HCT116 (cell line): ENCODE measurements at regions not wholly inside any gene's neighbourhood (a gene's known extent, or its start where the extent isn't known, plus 50 kb on each side); places are given as distances from the start of the nearest gene placed in this dataset.

ENCODE experiments used
- ATAC-seq: fragments of 200-7000 bp; cut with Tn5 transposase; 2 replicates; pipeline ENCODE4 v1.9.1; 2020; ENCODE audit warnings: mild to moderate bottlenecking, moderate library complexity
- BruUV-seq: library from RNA; stranded (reverse); fragments of 400-500 nt; replicated peaks from 2 replicates; lab custom pipeline; 2021; lab: Mats Ljungman, UMichigan
- CTCF ChIA-PET: fragments of 300-600 bp; sonication (Branson Sonifier 250); formaldehyde crosslinking; loops from one replicate; lab custom pipeline; 2021; ENCODE audit warnings: antibody characterized with exemption; lab: Charles Lee
- POLR2A ChIA-PET: fragments of 300-600, 350-600 bp; sonication (Branson Sonifier 250); formaldehyde crosslinking; loops from one replicate; lab custom pipeline; 2021; ENCODE audit warnings: antibody characterized with exemption; lab: Charles Lee
- RAD21 ChIA-PET, 2 experiments: fragments of 300-600 bp; sonication (Branson Sonifier 250); formaldehyde crosslinking; loops; one replicate each; lab custom pipeline; 2023; ENCODE audit warnings: low total read pairs in 2 of 2; ENCODE audit not compliant: uncharacterized antibody in 2 of 2, unreplicated experiment in 2 of 2, low non-redundant PET in 1 of 2; lab: Charles Lee
- DNase-seq: peaks from one replicate; pipeline ENCODE4 v3.0.0-alpha.2; 2010; ENCODE audit warnings: low read depth, low spot score
- H2AFZ ChIP-seq: fragments of 200-600 bp; shearing (Covaris generic), sonication (generic); 2 replicates; pipeline ENCODE4 v1.6.1; 2017; ENCODE audit warnings: low read depth, mixed run types, mixed read lengths, antibody characterized with exemption, low read length; ENCODE audit not compliant: poor library complexity, severe bottlenecking
- H3K27ac ChIP-seq: 2 replicates; pipeline ENCODE4 v1.5.1; 2012; ENCODE audit warnings: low read depth, low read length
- H3K27me3 ChIP-seq: fragments of 200-600 bp; sonication (generic); 2 replicates; pipeline ENCODE4 v1.6.1; 2016; ENCODE audit warnings: mixed run types, low read length, mixed read lengths; ENCODE audit not compliant: insufficient read depth
- H3K36me3 ChIP-seq, 2 experiments: fragments of 200-500 bp in 1 of 2; fragments of 200-600 bp in 1 of 2; sonication (Bioruptor generic) in 1 of 2; sonication (generic) in 1 of 2; 2 replicates each; pipeline versions ENCODE4 v1.5.1 to v1.6.1; 2014 to 2016; ENCODE audit warnings: low read length in 2 of 2, inconsistent platforms in 1 of 2, mixed read lengths in 1 of 2, mixed run types in 1 of 2; ENCODE audit not compliant: insufficient read depth in 2 of 2, control insufficient read depth in 1 of 2
- H3K4me1 ChIP-seq, 2 experiments: fragments of 200-600 bp in 1 of 2; sonication (generic) in 1 of 2; 2 replicates each; pipeline versions ENCODE4 v1.5.1 to v1.6.1; 2012 to 2017; ENCODE audit warnings: low read length in 2 of 2, inconsistent platforms in 1 of 2, mild to moderate bottlenecking in 1 of 2, mixed read lengths in 1 of 2, mixed run types in 1 of 2, moderate library complexity in 1 of 2; ENCODE audit not compliant: insufficient read depth in 2 of 2, control insufficient read depth in 1 of 2
- H3K4me2 ChIP-seq: fragments of 200-600 bp; sonication (generic); 2 replicates; pipeline ENCODE4 v1.6.1; 2017; ENCODE audit warnings: mixed run types, low read length, mixed read lengths
- H3K4me3 ChIP-seq, 2 experiments: fragments of 200-600 bp in 1 of 2; sonication (generic) in 1 of 2; replicated peaks in 1 of 2; 2 replicates each; pipeline ENCODE4 v1.5.1; 2011 to 2016; ENCODE audit warnings: low read length in 2 of 2, control low read depth in 1 of 2, low read depth in 1 of 2, mild to moderate bottlenecking in 1 of 2, mixed read lengths in 1 of 2, mixed run types in 1 of 2
- H3K79me2 ChIP-seq: fragments of 200-600 bp; sonication (generic); 2 replicates; pipeline ENCODE4 v1.6.1; 2017; ENCODE audit warnings: mild to moderate bottlenecking, mixed run types, low read length, moderate library complexity, mixed read lengths; ENCODE audit not compliant: insufficient read depth
- H3K9ac ChIP-seq: fragments of 200-600 bp; sonication (generic); 2 replicates; pipeline ENCODE4 v1.6.1; 2016; ENCODE audit warnings: low read length, mixed read lengths
- H3K9me2 ChIP-seq: fragments of 200-600 bp; sonication (generic), shearing (Covaris generic); 2 replicates; pipeline ENCODE4 v1.6.1; 2017; ENCODE audit warnings: mixed run types, mild to moderate bottlenecking, moderate library complexity; ENCODE audit not compliant: insufficient read depth
- H3K9me3 ChIP-seq, 2 experiments: fragments of 200-500 bp in 1 of 2; fragments of 200-600 bp in 1 of 2; sonication (Bioruptor generic) in 1 of 2; sonication (generic) in 1 of 2; 2 replicates each; pipeline ENCODE4 v1.6.1; 2014 to 2017; ENCODE audit warnings: low read length in 2 of 2, mixed read lengths in 2 of 2, inconsistent platforms in 1 of 2, low read depth in 1 of 2, mild to moderate bottlenecking in 1 of 2, mixed run types in 1 of 2, moderate library complexity in 1 of 2; ENCODE audit not compliant: control insufficient read depth in 1 of 2, insufficient read depth in 1 of 2
- H4K20me1 ChIP-seq: fragments of 200-600 bp; sonication (generic), shearing (Covaris generic); 2 replicates; pipeline ENCODE4 v1.6.1; 2017; ENCODE audit warnings: mixed run types, mild to moderate bottlenecking, moderate library complexity; ENCODE audit not compliant: insufficient read depth
- EGR1 ChIP-seq: IDR thresholded peaks from 2 replicates; pipeline ENCODE4 v1.6.1; 2012; ENCODE audit warnings: low read depth
- EZH2phosphoT487 ChIP-seq: fragments of 200-600 bp; IDR thresholded peaks from 2 replicates; pipeline ENCODE4 v1.6.1; 2018; ENCODE audit warnings: antibody characterized with exemption, borderline replicate concordance
- JUND ChIP-seq: IDR thresholded peaks from 2 replicates; pipeline ENCODE4 v1.6.1; 2012
- POLR2AphosphoS5 ChIP-seq: IDR thresholded peaks from 2 replicates; pipeline ENCODE4 v1.6.1; 2011; ENCODE audit warnings: mild to moderate bottlenecking, low read depth, low read length, moderate library complexity
- RAD21 ChIP-seq: IDR thresholded peaks from 2 replicates; pipeline ENCODE4 v1.6.1; 2012; ENCODE audit warnings: low read depth, mild to moderate bottlenecking
- SIN3A ChIP-seq: IDR thresholded peaks from 2 replicates; pipeline ENCODE4 v1.6.1; 2012; ENCODE audit warnings: low read depth
- SRF ChIP-seq: IDR thresholded peaks from 2 replicates; pipeline ENCODE4 v1.6.1; 2012; ENCODE audit warnings: low read depth
- YY1 ChIP-seq: IDR thresholded peaks from 2 replicates; pipeline ENCODE4 v1.6.1; 2011; ENCODE audit warnings: low read length, low read depth, moderate library complexity, mild to moderate bottlenecking; ENCODE audit not compliant: insufficient replicate concordance; ENCODE audit errors: extremely low read depth
- ZFX ChIP-seq: fragments of 450-650 bp; IDR thresholded peaks from 2 replicates; pipeline ENCODE4 v1.6.1; 2017
- ZNF274 ChIP-seq: fragments of 200-500 bp; sonication (Bioruptor generic); IDR thresholded peaks from 2 replicates; pipeline ENCODE4 v1.6.1; 2014; ENCODE audit warnings: mild to moderate bottlenecking, low read depth, low read length, inconsistent platforms
- intact Hi-C: fragments of 100-400 bp; cut with micrococcal nuclease; formaldehyde crosslinking; loops from 2 replicates; pipeline ENCODE4 v1.10.0; 2022
- TF ChIP-seq, protein P1 (sequence below): IDR thresholded peaks from 2 replicates; pipeline ENCODE4 v1.6.1; 2012
- TF ChIP-seq, protein P2 (sequence below), 3 experiments: fragments of 200-600 bp in 1 of 3; sonication (generic) in 1 of 3; IDR thresholded peaks in 2 of 3; conservative IDR thresholded peaks in 1 of 3; 2 replicates each; pipeline ENCODE4 v1.5.1; 2012 to 2017; ENCODE audit warnings: low read depth in 2 of 3, low read length in 2 of 3, antibody characterized with exemption in 1 of 3, borderline replicate concordance in 1 of 3, control low read depth in 1 of 3, mild to moderate bottlenecking in 1 of 3, mixed read lengths in 1 of 3, mixed run types in 1 of 3, moderate library complexity in 1 of 3; ENCODE audit not compliant: insufficient read depth in 1 of 3
- TF ChIP-seq, protein P3 (sequence below): IDR thresholded peaks from 2 replicates; pipeline ENCODE4 v1.6.1; 2012; ENCODE audit warnings: low read depth
- TF ChIP-seq, protein P4 (sequence below): IDR thresholded peaks from 2 replicates; pipeline ENCODE4 v1.6.1; 2011; ENCODE audit warnings: mild to moderate bottlenecking, low read length, moderate library complexity; ENCODE audit not compliant: insufficient replicate concordance; ENCODE audit errors: extremely low read depth

DNA sequence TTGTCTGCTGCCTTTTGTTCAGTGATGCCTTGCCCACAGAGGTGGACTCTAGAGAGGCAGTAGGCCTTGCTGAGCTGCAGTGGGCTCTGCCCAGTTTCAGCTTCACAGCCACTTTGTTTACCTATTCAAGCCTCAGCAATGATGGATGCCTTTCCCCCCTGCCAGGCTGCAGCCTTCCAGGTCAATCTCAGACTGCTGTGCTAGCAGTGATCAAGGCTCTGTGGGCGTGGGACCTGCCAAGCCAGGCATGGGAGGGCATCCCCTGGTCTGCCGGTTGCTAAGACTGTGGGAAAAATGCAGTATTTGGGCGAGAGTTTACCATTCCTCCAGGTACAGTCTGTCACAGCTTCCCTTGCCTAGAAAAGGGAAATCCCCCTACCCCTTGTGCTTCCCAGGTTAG is 175.2 kb upstream of the PBDC1 start:
- ChIA-PET CTCF (no interaction called here), POLR2A (no interaction called here), RAD21 (no interaction called here)
- no TSS peak for BruUV-seq
- Histone ChIP-seq H3K4me2 (no peak overlapping the region), H3K9me3 (no peaks in the 10 kb centered on the region), H3K27me3 (no peaks in the 10 kb centered on the region), H3K9ac (no peak overlapping the region), H3K27ac (no peak overlapping the region), H4K20me1 (no peaks in the 10 kb centered on the region), H2AFZ (no peak overlapping the region), H3K9me2 (no peaks in the 10 kb centered on the region), H3K4me3 (no peak overlapping the region), H3K4me1 (no peaks in the 10 kb centered on the region), H3K36me3 (no peaks in the 10 kb centered on the region), H3K79me2 (no peaks in the 10 kb centered on the region)
- no peak for TF ChIP-seq ZNF274
- TF ChIP-seq SIN3A = no peak
- TF ChIP-seq EGR1 = no peak
- TF ChIP-seq, protein P1, sequence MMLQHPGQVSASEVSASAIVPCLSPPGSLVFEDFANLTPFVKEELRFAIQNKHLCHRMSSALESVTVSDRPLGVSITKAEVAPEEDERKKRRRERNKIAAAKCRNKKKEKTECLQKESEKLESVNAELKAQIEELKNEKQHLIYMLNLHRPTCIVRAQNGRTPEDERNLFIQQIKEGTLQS = no peak
- TF ChIP-seq, protein P2, sequence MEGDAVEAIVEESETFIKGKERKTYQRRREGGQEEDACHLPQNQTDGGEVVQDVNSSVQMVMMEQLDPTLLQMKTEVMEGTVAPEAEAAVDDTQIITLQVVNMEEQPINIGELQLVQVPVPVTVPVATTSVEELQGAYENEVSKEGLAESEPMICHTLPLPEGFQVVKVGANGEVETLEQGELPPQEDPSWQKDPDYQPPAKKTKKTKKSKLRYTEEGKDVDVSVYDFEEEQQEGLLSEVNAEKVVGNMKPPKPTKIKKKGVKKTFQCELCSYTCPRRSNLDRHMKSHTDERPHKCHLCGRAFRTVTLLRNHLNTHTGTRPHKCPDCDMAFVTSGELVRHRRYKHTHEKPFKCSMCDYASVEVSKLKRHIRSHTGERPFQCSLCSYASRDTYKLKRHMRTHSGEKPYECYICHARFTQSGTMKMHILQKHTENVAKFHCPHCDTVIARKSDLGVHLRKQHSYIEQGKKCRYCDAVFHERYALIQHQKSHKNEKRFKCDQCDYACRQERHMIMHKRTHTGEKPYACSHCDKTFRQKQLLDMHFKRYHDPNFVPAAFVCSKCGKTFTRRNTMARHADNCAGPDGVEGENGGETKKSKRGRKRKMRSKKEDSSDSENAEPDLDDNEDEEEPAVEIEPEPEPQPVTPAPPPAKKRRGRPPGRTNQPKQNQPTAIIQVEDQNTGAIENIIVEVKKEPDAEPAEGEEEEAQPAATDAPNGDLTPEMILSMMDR (IDR thresholded peaks at IDR 0.05 in 2 of 3, conservative IDR thresholded peaks at IDR 0.05 in 1 of 3; ENCODE audit: borderline replicate concordance in 1 of 3, insufficient read depth in 1 of 3, low read depth in 2 of 3, low read length in 2 of 3) = no peak
- TF ChIP-seq, protein P3, sequence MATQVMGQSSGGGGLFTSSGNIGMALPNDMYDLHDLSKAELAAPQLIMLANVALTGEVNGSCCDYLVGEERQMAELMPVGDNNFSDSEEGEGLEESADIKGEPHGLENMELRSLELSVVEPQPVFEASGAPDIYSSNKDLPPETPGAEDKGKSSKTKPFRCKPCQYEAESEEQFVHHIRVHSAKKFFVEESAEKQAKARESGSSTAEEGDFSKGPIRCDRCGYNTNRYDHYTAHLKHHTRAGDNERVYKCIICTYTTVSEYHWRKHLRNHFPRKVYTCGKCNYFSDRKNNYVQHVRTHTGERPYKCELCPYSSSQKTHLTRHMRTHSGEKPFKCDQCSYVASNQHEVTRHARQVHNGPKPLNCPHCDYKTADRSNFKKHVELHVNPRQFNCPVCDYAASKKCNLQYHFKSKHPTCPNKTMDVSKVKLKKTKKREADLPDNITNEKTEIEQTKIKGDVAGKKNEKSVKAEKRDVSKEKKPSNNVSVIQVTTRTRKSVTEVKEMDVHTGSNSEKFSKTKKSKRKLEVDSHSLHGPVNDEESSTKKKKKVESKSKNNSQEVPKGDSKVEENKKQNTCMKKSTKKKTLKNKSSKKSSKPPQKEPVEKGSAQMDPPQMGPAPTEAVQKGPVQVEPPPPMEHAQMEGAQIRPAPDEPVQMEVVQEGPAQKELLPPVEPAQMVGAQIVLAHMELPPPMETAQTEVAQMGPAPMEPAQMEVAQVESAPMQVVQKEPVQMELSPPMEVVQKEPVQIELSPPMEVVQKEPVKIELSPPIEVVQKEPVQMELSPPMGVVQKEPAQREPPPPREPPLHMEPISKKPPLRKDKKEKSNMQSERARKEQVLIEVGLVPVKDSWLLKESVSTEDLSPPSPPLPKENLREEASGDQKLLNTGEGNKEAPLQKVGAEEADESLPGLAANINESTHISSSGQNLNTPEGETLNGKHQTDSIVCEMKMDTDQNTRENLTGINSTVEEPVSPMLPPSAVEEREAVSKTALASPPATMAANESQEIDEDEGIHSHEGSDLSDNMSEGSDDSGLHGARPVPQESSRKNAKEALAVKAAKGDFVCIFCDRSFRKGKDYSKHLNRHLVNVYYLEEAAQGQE = no peak
- no peak for TF ChIP-seq JUND
- TF ChIP-seq, protein P4, sequence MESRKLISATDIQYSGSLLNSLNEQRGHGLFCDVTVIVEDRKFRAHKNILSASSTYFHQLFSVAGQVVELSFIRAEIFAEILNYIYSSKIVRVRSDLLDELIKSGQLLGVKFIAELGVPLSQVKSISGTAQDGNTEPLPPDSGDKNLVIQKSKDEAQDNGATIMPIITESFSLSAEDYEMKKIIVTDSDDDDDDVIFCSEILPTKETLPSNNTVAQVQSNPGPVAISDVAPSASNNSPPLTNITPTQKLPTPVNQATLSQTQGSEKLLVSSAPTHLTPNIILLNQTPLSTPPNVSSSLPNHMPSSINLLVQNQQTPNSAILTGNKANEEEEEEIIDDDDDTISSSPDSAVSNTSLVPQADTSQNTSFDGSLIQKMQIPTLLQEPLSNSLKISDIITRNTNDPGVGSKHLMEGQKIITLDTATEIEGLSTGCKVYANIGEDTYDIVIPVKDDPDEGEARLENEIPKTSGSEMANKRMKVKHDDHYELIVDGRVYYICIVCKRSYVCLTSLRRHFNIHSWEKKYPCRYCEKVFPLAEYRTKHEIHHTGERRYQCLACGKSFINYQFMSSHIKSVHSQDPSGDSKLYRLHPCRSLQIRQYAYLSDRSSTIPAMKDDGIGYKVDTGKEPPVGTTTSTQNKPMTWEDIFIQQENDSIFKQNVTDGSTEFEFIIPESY = no peak
- no peak for TF ChIP-seq SRF
- no peak for TF ChIP-seq ZFX
- no peak for TF ChIP-seq EZH2phosphoT487
- TF ChIP-seq YY1 = no peak
- TF ChIP-seq RAD21 = no peak
- no peak for TF ChIP-seq POLR2AphosphoS5
- intact Hi-C loops = no loop called here
- DNase-seq (no peak), ATAC-seq (no peak)
